ENCODE measurements at regions not wholly inside any gene's neighbourhood (a gene's known extent, or its start where the extent isn't known, plus 50 kb on each side); places are given as distances from the start of the nearest gene placed in this dataset.

DNA sequence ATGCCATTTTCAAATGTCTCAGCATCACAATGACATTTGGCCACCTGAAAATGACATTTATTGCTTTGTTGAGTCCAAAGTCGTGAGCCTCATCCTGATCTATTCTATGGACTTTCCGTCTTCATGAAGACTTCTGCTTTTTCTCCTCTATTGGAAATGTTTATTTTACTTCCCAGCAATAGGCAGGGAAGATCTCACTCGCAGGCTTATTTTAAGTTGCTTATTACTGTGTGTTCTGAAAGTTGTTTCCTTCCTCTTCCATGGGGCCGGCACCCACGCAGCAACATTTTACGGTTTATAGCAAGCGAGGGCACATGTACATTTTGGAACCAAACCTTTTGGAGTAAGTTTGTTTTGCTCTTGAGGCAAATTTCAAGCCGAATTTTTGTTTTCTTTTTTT lies 221.0 kb upstream of the KLF6 start:
- TF ChIP-seq NR3C1 (CRISPR knock-in tag; conservative IDR thresholded peaks at IDR 0.05; ENCODE audit: low read depth) (no peak), CTCF (IDR thresholded peaks at IDR 0.05) (no peak), CREB1 (CRISPR knock-in tag; IDR thresholded peaks at IDR 0.05) (no peak), ZNF423 (CRISPR knock-in tag; IDR thresholded peaks at IDR 0.05) (no peak), FOXK1 (CRISPR knock-in tag; IDR thresholded peaks at IDR 0.05) (no peak), IRF1 (CRISPR knock-in tag; IDR thresholded peaks at IDR 0.05) (no peak), ETV6 (CRISPR knock-in tag; IDR thresholded peaks at IDR 0.05) (no peak), E2F1 (CRISPR knock-in tag; IDR thresholded peaks at IDR 0.05) (no peak)
- TF ChIP-seq, protein P1, sequence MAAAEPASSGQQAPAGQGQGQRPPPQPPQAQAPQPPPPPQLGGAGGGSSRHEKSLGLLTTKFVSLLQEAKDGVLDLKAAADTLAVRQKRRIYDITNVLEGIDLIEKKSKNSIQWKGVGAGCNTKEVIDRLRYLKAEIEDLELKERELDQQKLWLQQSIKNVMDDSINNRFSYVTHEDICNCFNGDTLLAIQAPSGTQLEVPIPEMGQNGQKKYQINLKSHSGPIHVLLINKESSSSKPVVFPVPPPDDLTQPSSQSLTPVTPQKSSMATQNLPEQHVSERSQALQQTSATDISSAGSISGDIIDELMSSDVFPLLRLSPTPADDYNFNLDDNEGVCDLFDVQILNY (CRISPR knock-in tag; IDR thresholded peaks at IDR 0.05): no peak
- TF ChIP-seq, protein P2, sequence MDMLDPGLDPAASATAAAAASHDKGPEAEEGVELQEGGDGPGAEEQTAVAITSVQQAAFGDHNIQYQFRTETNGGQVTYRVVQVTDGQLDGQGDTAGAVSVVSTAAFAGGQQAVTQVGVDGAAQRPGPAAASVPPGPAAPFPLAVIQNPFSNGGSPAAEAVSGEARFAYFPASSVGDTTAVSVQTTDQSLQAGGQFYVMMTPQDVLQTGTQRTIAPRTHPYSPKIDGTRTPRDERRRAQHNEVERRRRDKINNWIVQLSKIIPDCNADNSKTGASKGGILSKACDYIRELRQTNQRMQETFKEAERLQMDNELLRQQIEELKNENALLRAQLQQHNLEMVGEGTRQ (CRISPR knock-in tag; IDR thresholded peaks at IDR 0.05): no peak
